ENCODE measurements at regions not wholly inside any gene's neighbourhood (a gene's known extent, or its start where the extent isn't known, plus 50 kb on each side); places are given as distances from the start of the nearest gene placed in this dataset.

GRCh38 chr12:59980476-59980875 lies 384.6 kb downstream of the SLC16A7 start:
- H3K4me3 Mint-ChIP-seq, result no peak overlapping the region
- Histone ChIP-seq H3K36me3 (replicated peaks in 1 of 2; ENCODE audit: control insufficient read depth in 1 of 2, insufficient read depth in 2 of 2, low read length in 2 of 2) (no peaks in the 10 kb centered on the region), H3K79me2 (ENCODE audit: insufficient read depth, low read length) (no peaks in the 10 kb centered on the region), H2AFZ (ENCODE audit: insufficient read depth, low read depth, low read length, poor library complexity, severe bottlenecking) (no peak overlapping the region), H3K27me3 (ENCODE audit: control insufficient read depth in 2 of 2, insufficient read depth in 2 of 2, low read length in 2 of 2) (no peaks in the 10 kb centered on the region), H4K20me1 (ENCODE audit: insufficient read depth, low read length) (no peaks in the 10 kb centered on the region), H3K4me1 (ENCODE audit: control insufficient read depth in 1 of 2, insufficient read depth in 2 of 2, low read length in 2 of 2) (no peaks in the 10 kb centered on the region), H3K4me2 (replicated peaks; ENCODE audit: extremely low read depth, low read length, poor library complexity, severe bottlenecking) (no peak overlapping the region), H3K9me3 (replicated peaks in 1 of 2; ENCODE audit: control insufficient read depth in 1 of 2, insufficient read depth in 1 of 2, low read length in 2 of 2) (no peaks in the 10 kb centered on the region), H3K4me3 (replicated peaks in 1 of 3; ENCODE audit: low read depth in 2 of 3, low read length in 3 of 3) (no peak overlapping the region), H3K27ac (ENCODE audit: low read depth in 1 of 2, low read length in 2 of 2) (no peak overlapping the region), H3K9ac (ENCODE audit: insufficient read depth, low read length, poor library complexity, severe bottlenecking) (no peak overlapping the region)
- peaks cover 0 to 3% (median 0%) of the 10 kb centered on the region in 3 donors for H3K27me3 Mint-ChIP-seq (ENCODE audit: low read depth in 3 of 3)
- H3K4me1 Mint-ChIP-seq, result no peaks in the 10 kb centered on the region
- no peak overlapping the region for H3K27ac Mint-ChIP-seq
- H3K36me3 Mint-ChIP-seq, result peaks cover 0 to 2% of the 10 kb centered on the region in 2 donors
- intact Hi-C loops (cut with micrococcal nuclease), result no loop called here
- WGBS (ENCODE audit: insufficient coverage), result no CpG with 5 or more reads among the region's 1 CpG
- no peak for TF ChIP-seq CTCF (IDR thresholded peaks at IDR 0.05)
- no peak for DNase-seq
- H3K9me3 Mint-ChIP-seq, result peaks cover 0 to 15% (median 6%) of the 10 kb centered on the region in 7 donors

GRCh38 chr12:59999291-59999690 lies 403.5 kb downstream of the SLC16A7 start:
- Mint-ChIP-seq H3K27ac (no peak overlapping the region), H3K4me1 (no peaks in the 10 kb centered on the region)

More at GRCh38 chr12:59999291-59999690, 403.5 kb downstream of the SLC16A7 start:
- Mint-ChIP-seq H3K27me3 (ENCODE audit: low read depth in 3 of 3) (no peaks in the 10 kb centered on the region), H3K36me3 (no peaks in the 10 kb centered on the region), H3K9me3 (peaks cover 0 to 10% (median 3%) of the 10 kb centered on the region in 7 donors), H3K4me3 (no peak overlapping the region)
- H3K9ac ChIP-seq (ENCODE audit: insufficient read depth, low read length, poor library complexity, severe bottlenecking), result no peak overlapping the region
- H3K4me1 ChIP-seq (ENCODE audit: control insufficient read depth in 1 of 2, insufficient read depth in 2 of 2, low read length in 2 of 2), result no peaks in the 10 kb centered on the region
- no peak overlapping the region for H3K4me2 ChIP-seq (replicated peaks; ENCODE audit: extremely low read depth, low read length, poor library complexity, severe bottlenecking)
- no peaks in the 10 kb centered on the region for H3K36me3 ChIP-seq (replicated peaks in 1 of 2; ENCODE audit: control insufficient read depth in 1 of 2, insufficient read depth in 2 of 2, low read length in 2 of 2)
- H3K9me3 ChIP-seq (replicated peaks in 1 of 2; ENCODE audit: control insufficient read depth in 1 of 2, insufficient read depth in 1 of 2, low read length in 2 of 2), result peaks cover 0 to 3% of the 10 kb centered on the region in 2 donors
- no peak overlapping the region for H3K4me3 ChIP-seq (replicated peaks in 1 of 3; ENCODE audit: low read depth in 2 of 3, low read length in 3 of 3)
- 73% methylated on average over 2 of the region's 4 CpGs for WGBS (ENCODE audit: insufficient coverage)
- no peaks in the 10 kb centered on the region for H3K27me3 ChIP-seq (ENCODE audit: control insufficient read depth in 2 of 2, insufficient read depth in 2 of 2, low read length in 2 of 2)
- no peak for DNase-seq
- intact Hi-C loops (cut with micrococcal nuclease), result no loop called here
- H3K79me2 ChIP-seq (ENCODE audit: insufficient read depth, low read length), result no peaks in the 10 kb centered on the region
- no peak overlapping the region for H3K27ac ChIP-seq (ENCODE audit: low read depth in 1 of 2, low read length in 2 of 2)
- no peaks in the 10 kb centered on the region for H4K20me1 ChIP-seq (ENCODE audit: insufficient read depth, low read length)
- TF ChIP-seq CTCF (IDR thresholded peaks at IDR 0.05), result no peak
- H2AFZ ChIP-seq (ENCODE audit: insufficient read depth, low read depth, low read length, poor library complexity, severe bottlenecking), result no peak overlapping the region

Data from CD14-positive monocyte (primary cell).